Stimulated activated effector memory CD8-positive, alpha-beta T cell treated with anti-CD3 and anti-CD28 coated beads, Interleukin-12 subunit alpha, Interleukin-12 subunit beta, amount 100 ng/mL, for 72 hours (primary cell): ENCODE measurements at regions not wholly inside any gene's neighbourhood (a gene's known extent, or its start where the extent isn't known, plus 50 kb on each side); places are given as distances from the start of the nearest gene placed in this dataset.
"Not testable (repeated sequence)": the region's sequence is repeated elsewhere in the genome, so short reads cannot be mapped to it uniquely, and the experiment has no call there.

Source experiments
- ATAC-seq: fragments of 150-1000 bp; cut with Tn5 transposase; 2 replicates; pipeline ENCODE4 v1.10.0; 2021
- DNase-seq, 2 donors: peaks; one replicate each; pipeline ENCODE4 v3.0.0; 2021 to 2022; ENCODE audit warnings: low spot score in 2 of 2
- H3K27ac Mint-ChIP-seq: one replicate; pipeline ENCODE4 v1.8.0; 2022; ENCODE audit warnings: mild to moderate bottlenecking, mixed read lengths
- H3K36me3 Mint-ChIP-seq: one replicate; pipeline ENCODE4 v1.8.0; 2022; ENCODE audit warnings: mild to moderate bottlenecking, mixed read lengths
- H3K4me1 Mint-ChIP-seq: one replicate; pipeline ENCODE4 v1.8.0; 2022; ENCODE audit warnings: mixed read lengths
- H3K4me3 Mint-ChIP-seq: one replicate; pipeline ENCODE4 v1.8.0; 2022; ENCODE audit warnings: mild to moderate bottlenecking, mixed read lengths
- H3K9me3 Mint-ChIP-seq: one replicate; pipeline ENCODE4 v1.8.0; 2022; ENCODE audit warnings: mixed read lengths

- no peak for DNase-seq
- Mint-ChIP-seq H3K27ac (no peak overlapping the region), H3K4me3 (no peak overlapping the region), H3K4me1 (no peaks in the 10 kb centered on the region), H3K36me3 (no peaks in the 10 kb centered on the region), H3K9me3 (no peaks in the 10 kb centered on the region)
- no peak for ATAC-seq
These were observed 103.8 kb upstream of the APCDD1 start for GRCh38 chr18:10350661-10351060.

- H3K4me3 Mint-ChIP-seq: no peak overlapping the region
- H3K9me3 Mint-ChIP-seq: peaks cover 6% of the 10 kb centered on the region
- no peaks in the 10 kb centered on the region for H3K4me1 Mint-ChIP-seq
- H3K27ac Mint-ChIP-seq: no peak overlapping the region
- no peaks in the 10 kb centered on the region for H3K36me3 Mint-ChIP-seq
- no peak for ATAC-seq
- DNase-seq: no peak
These were observed 103.1 kb upstream of the APCDD1 start for GRCh38 chr18:10351219-10351818.

- no peaks in the 10 kb centered on the region for H3K36me3 Mint-ChIP-seq
- ATAC-seq (no peak), DNase-seq (no peak)
- H3K27ac Mint-ChIP-seq: no peak overlapping the region
- no peak overlapping the region for H3K4me3 Mint-ChIP-seq
- peaks cover 11% of the 10 kb centered on the region for H3K9me3 Mint-ChIP-seq
- H3K4me1 Mint-ChIP-seq: no peaks in the 10 kb centered on the region
These were observed 102.6 kb upstream of the APCDD1 start for GRCh38 chr18:10351858-10352257.

- H3K9me3 Mint-ChIP-seq: peaks cover 15% of the 10 kb centered on the region
- ATAC-seq (no peak), DNase-seq (no peak)
- H3K27ac Mint-ChIP-seq: no peak overlapping the region
- no peaks in the 10 kb centered on the region for H3K36me3 Mint-ChIP-seq
- H3K4me3 Mint-ChIP-seq: no peak overlapping the region
- H3K4me1 Mint-ChIP-seq: no peaks in the 10 kb centered on the region
These were observed 101.8 kb upstream of the APCDD1 start for GRCh38 chr18:10352671-10353070.

GRCh38 chr18:10353791-10354190 lies 100.6 kb upstream of the APCDD1 start:
- no peak overlapping the region for H3K27ac Mint-ChIP-seq
- peaks cover 15% of the 10 kb centered on the region for H3K9me3 Mint-ChIP-seq
- no peaks in the 10 kb centered on the region for H3K4me1 Mint-ChIP-seq
- DNase-seq (no peak), ATAC-seq (no peak)
- no peaks in the 10 kb centered on the region for H3K36me3 Mint-ChIP-seq
- no peak overlapping the region for H3K4me3 Mint-ChIP-seq

- Mint-ChIP-seq H3K27ac (no peak overlapping the region), H3K9me3 (peaks cover 15% of the 10 kb centered on the region), H3K36me3 (no peaks in the 10 kb centered on the region), H3K4me3 (no peak overlapping the region), H3K4me1 (no peaks in the 10 kb centered on the region)
- ATAC-seq (no peak), DNase-seq (no peak)
These were observed 100.1 kb upstream of the APCDD1 start for GRCh38 chr18:10354241-10354811.

- Mint-ChIP-seq H3K27ac (no peak overlapping the region), H3K36me3 (no peaks in the 10 kb centered on the region), H3K9me3 (peaks cover 15% of the 10 kb centered on the region), H3K4me3 (no peak overlapping the region), H3K4me1 (no peaks in the 10 kb centered on the region)
- no peak for ATAC-seq
- no peak for DNase-seq
These were observed 99.5 kb upstream of the APCDD1 start for GRCh38 chr18:10354890-10355289.

- not testable (repeated sequence) for H3K4me1 Mint-ChIP-seq
These were observed 97.4 kb upstream of the APCDD1 start for GRCh38 chr18:10356999-10357398.

GRCh38 chr18:10361660-10362059 lies 92.8 kb upstream of the APCDD1 start:
- peaks cover 6% of the 10 kb centered on the region for H3K9me3 Mint-ChIP-seq
- no peak overlapping the region for H3K27ac Mint-ChIP-seq
- H3K36me3 Mint-ChIP-seq: no peaks in the 10 kb centered on the region
- no peaks in the 10 kb centered on the region for H3K4me1 Mint-ChIP-seq
- no peak for ATAC-seq
- H3K4me3 Mint-ChIP-seq: no peak overlapping the region
- no peak for DNase-seq

More at GRCh38 chr18:10356999-10357398, 97.4 kb upstream of the APCDD1 start:
- not testable (repeated sequence) for H3K36me3 Mint-ChIP-seq, H3K4me3 Mint-ChIP-seq, DNase-seq, ATAC-seq, H3K27ac Mint-ChIP-seq
- peaks cover 15% of the 10 kb centered on the region for H3K9me3 Mint-ChIP-seq

GRCh38 chr18:10365021-10365500 lies 89.4 kb upstream of the APCDD1 start:
- ATAC-seq (no peak), DNase-seq (no peak)
- Mint-ChIP-seq H3K36me3 (no peaks in the 10 kb centered on the region), H3K4me3 (no peak overlapping the region), H3K9me3 (no peaks in the 10 kb centered on the region), H3K27ac (no peak overlapping the region), H3K4me1 (no peaks in the 10 kb centered on the region)

GRCh38 chr18:10365901-10366300 lies 88.5 kb upstream of the APCDD1 start:
- ATAC-seq (no peak), DNase-seq (no peak)
- Mint-ChIP-seq H3K9me3 (no peaks in the 10 kb centered on the region), H3K4me3 (no peak overlapping the region), H3K36me3 (no peaks in the 10 kb centered on the region), H3K4me1 (no peaks in the 10 kb centered on the region), H3K27ac (no peak overlapping the region)

- H3K36me3 Mint-ChIP-seq: no peaks in the 10 kb centered on the region
- H3K9me3 Mint-ChIP-seq: no peaks in the 10 kb centered on the region
- H3K4me1 Mint-ChIP-seq: no peaks in the 10 kb centered on the region
- no peak overlapping the region for H3K27ac Mint-ChIP-seq
- no peak for DNase-seq
- ATAC-seq: no peak
- no peak overlapping the region for H3K4me3 Mint-ChIP-seq
These were observed 86.6 kb upstream of the APCDD1 start for GRCh38 chr18:10367836-10368235.

- Mint-ChIP-seq H3K4me3 (no peak overlapping the region), H3K9me3 (no peaks in the 10 kb centered on the region), H3K36me3 (no peaks in the 10 kb centered on the region), H3K4me1 (no peaks in the 10 kb centered on the region), H3K27ac (no peak overlapping the region)
- ATAC-seq (peak; percentile 48), DNase-seq (peak in 1 of 2 donors; percentile 26)
These were observed 85.7 kb upstream of the APCDD1 start for GRCh38 chr18:10368456-10369453.

GRCh38 chr18:10370716-10371115 lies 83.7 kb upstream of the APCDD1 start:
- ATAC-seq (no peak), DNase-seq (peak in 1 of 2 donors; percentile 4)
- Mint-ChIP-seq H3K9me3 (no peaks in the 10 kb centered on the region), H3K4me3 (no peak overlapping the region), H3K36me3 (no peaks in the 10 kb centered on the region), H3K27ac (no peak overlapping the region), H3K4me1 (no peaks in the 10 kb centered on the region)

- DNase-seq (peak in 1 of 2 donors; percentile 0), ATAC-seq (no peak)
- Mint-ChIP-seq H3K27ac (no peak overlapping the region), H3K4me3 (no peak overlapping the region), H3K36me3 (no peaks in the 10 kb centered on the region), H3K9me3 (no peaks in the 10 kb centered on the region), H3K4me1 (no peaks in the 10 kb centered on the region)
These were observed 83.3 kb upstream of the APCDD1 start for GRCh38 chr18:10371165-10371564.
